Loucy (cell line): ENCODE measurements at regions not wholly inside any gene's neighbourhood (a gene's known extent, or its start where the extent isn't known, plus 50 kb on each side); places are given as distances from the start of the nearest gene placed in this dataset.

Experiments
- EZH2phosphoT487 ChIP-seq: fragments of 200-600 bp; IDR thresholded peaks from 2 replicates; pipeline ENCODE4 v1.6.1; 2018; ENCODE audit warnings: antibody characterized with exemption, mild to moderate bottlenecking, moderate library complexity, borderline replicate concordance
- TF ChIP-seq, protein P1 (sequence below): fragments of 200-600 bp; sonication (generic); conservative IDR thresholded peaks from 2 replicates; pipeline ENCODE4 v1.5.1; 2014; ENCODE audit warnings: mild to moderate bottlenecking, antibody characterized with exemption, low read length

DNA sequence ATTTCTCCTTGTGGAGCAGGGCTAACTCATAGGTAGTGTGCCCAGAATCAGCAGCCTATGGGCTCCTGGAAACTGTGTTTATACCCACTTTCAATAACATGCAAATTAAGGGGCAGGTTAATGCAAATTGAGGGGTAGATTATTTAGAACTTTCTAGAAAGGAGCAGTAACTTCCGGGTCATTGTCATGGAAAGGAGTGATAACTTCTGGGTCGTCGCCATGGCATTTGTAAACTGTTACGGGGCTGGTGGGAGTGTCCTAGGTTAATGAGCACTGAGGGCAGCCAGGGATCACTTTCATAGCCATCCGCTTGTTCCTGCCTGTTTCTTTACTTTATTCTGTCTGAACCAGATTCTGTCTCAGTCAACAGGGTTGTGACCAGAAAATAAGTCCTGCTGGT, 143.3 kb upstream of the RFLNA start:
- TF ChIP-seq, protein P1, sequence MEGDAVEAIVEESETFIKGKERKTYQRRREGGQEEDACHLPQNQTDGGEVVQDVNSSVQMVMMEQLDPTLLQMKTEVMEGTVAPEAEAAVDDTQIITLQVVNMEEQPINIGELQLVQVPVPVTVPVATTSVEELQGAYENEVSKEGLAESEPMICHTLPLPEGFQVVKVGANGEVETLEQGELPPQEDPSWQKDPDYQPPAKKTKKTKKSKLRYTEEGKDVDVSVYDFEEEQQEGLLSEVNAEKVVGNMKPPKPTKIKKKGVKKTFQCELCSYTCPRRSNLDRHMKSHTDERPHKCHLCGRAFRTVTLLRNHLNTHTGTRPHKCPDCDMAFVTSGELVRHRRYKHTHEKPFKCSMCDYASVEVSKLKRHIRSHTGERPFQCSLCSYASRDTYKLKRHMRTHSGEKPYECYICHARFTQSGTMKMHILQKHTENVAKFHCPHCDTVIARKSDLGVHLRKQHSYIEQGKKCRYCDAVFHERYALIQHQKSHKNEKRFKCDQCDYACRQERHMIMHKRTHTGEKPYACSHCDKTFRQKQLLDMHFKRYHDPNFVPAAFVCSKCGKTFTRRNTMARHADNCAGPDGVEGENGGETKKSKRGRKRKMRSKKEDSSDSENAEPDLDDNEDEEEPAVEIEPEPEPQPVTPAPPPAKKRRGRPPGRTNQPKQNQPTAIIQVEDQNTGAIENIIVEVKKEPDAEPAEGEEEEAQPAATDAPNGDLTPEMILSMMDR = no peak
- no peak for TF ChIP-seq EZH2phosphoT487
